CD14-positive monocyte (primary cell): ENCODE measurements at regions not wholly inside any gene's neighbourhood (a gene's known extent, or its start where the extent isn't known, plus 50 kb on each side); places are given as distances from the start of the nearest gene placed in this dataset.

Experiments used
- DNase-seq, 3 donors: peaks; one replicate each; pipeline ENCODE4 v3.0.0-alpha.2; 2011 to 2022
- H2AFZ ChIP-seq: 2 replicates; pipeline ENCODE4 v1.6.0; 2012; ENCODE audit warnings: mild to moderate bottlenecking, low read depth, low read length, inconsistent platforms; ENCODE audit not compliant: insufficient read depth, poor library complexity, severe bottlenecking
- H3K27ac ChIP-seq, 2 donors: 1 replicate in 1 of 2; 2 replicates in 1 of 2; pipeline ENCODE4 v1.5.1; 2012 to 2013; ENCODE audit warnings: low read length in 2 of 2, control low read depth in 1 of 2, inconsistent platforms in 1 of 2, low read depth in 1 of 2, mild to moderate bottlenecking in 1 of 2
- H3K27me3 ChIP-seq, 2 donors: one replicate each; pipeline versions ENCODE4 v1.6.0 to v1.6.1; 2011 to 2013; ENCODE audit warnings: low read length in 2 of 2; ENCODE audit not compliant: control insufficient read depth in 2 of 2, insufficient read depth in 2 of 2
- H3K36me3 ChIP-seq, 2 donors: replicated peaks in 1 of 2; 1 replicate in 1 of 2; 2 replicates in 1 of 2; pipeline versions ENCODE4 v1.5.1 to v1.6.1; 2012 to 2013; ENCODE audit warnings: low read length in 2 of 2, control low read depth in 1 of 2, inconsistent platforms in 1 of 2, mild to moderate bottlenecking in 1 of 2; ENCODE audit not compliant: insufficient read depth in 2 of 2, control insufficient read depth in 1 of 2
- H3K4me1 ChIP-seq, 2 donors: 1 replicate in 1 of 2; 2 replicates in 1 of 2; pipeline versions ENCODE4 v1.5.1 to v1.6.1; 2012 to 2013; ENCODE audit warnings: low read length in 2 of 2, control low read depth in 1 of 2, inconsistent platforms in 1 of 2, mild to moderate bottlenecking in 1 of 2, moderate library complexity in 1 of 2; ENCODE audit not compliant: insufficient read depth in 2 of 2, control insufficient read depth in 1 of 2
- H3K4me2 ChIP-seq: replicated peaks from 2 replicates; pipeline ENCODE3; 2012; ENCODE audit warnings: low read length, moderate library complexity, mild to moderate bottlenecking; ENCODE audit not compliant: poor library complexity, severe bottlenecking; ENCODE audit errors: extremely low read depth
- H3K4me3 ChIP-seq, 3 experiments: fragments of 200-600 bp in 1 of 3; sonication (generic) in 1 of 3; replicated peaks in 1 of 3; 1 replicate in 2 of 3; 2 replicates in 1 of 3; pipeline ENCODE4 v1.5.1; 2011 to 2013; ENCODE audit warnings: low read length in 3 of 3, mild to moderate bottlenecking in 3 of 3, control low read depth in 2 of 3, low read depth in 2 of 3, inconsistent platforms in 1 of 3, moderate library complexity in 1 of 3
- H3K79me2 ChIP-seq: 2 replicates; pipeline ENCODE4 v1.6.0; 2012; ENCODE audit warnings: mild to moderate bottlenecking, control low read depth, inconsistent platforms, low read length, moderate library complexity; ENCODE audit not compliant: insufficient read depth
- H3K9ac ChIP-seq: 2 replicates; pipeline ENCODE4 v1.6.0; 2017; ENCODE audit warnings: low read length, mild to moderate bottlenecking; ENCODE audit not compliant: insufficient read depth, poor library complexity, severe bottlenecking
- H3K9me3 ChIP-seq, 2 donors: replicated peaks in 1 of 2; 1 replicate in 1 of 2; 2 replicates in 1 of 2; pipeline versions ENCODE4 v1.5.1 to v1.6.1; 2012 to 2013; ENCODE audit warnings: low read length in 2 of 2, control low read depth in 1 of 2; ENCODE audit not compliant: control insufficient read depth in 1 of 2, insufficient read depth in 1 of 2
- H4K20me1 ChIP-seq: 2 replicates; pipeline ENCODE4 v1.6.0; 2012; ENCODE audit warnings: mild to moderate bottlenecking, low read length, control low read depth, moderate library complexity; ENCODE audit not compliant: insufficient read depth
- H3K27ac Mint-ChIP-seq, 7 donors: one replicate each; pipeline ENCODE4 v1.8.0; 2020; ENCODE audit warnings: mild to moderate bottlenecking in 7 of 7, mixed read lengths in 7 of 7, moderate library complexity in 6 of 7, inconsistent platforms in 2 of 7
- H3K27me3 Mint-ChIP-seq, 3 donors: one replicate each; pipeline ENCODE4 v1.8.0; 2021 to 2022; ENCODE audit warnings: low read depth in 3 of 3, mild to moderate bottlenecking in 3 of 3, mixed read lengths in 3 of 3, moderate library complexity in 3 of 3, inconsistent platforms in 1 of 3
- H3K36me3 Mint-ChIP-seq, 2 donors: one replicate each; pipeline ENCODE4 v1.8.0; 2020; ENCODE audit warnings: mixed read lengths in 2 of 2, inconsistent platforms in 1 of 2, mild to moderate bottlenecking in 1 of 2
- H3K4me1 Mint-ChIP-seq: one replicate; pipeline ENCODE4 v1.8.0; 2020; ENCODE audit warnings: mild to moderate bottlenecking, mixed read lengths
- H3K4me3 Mint-ChIP-seq, 2 donors: one replicate each; pipeline ENCODE4 v1.8.0; 2020; ENCODE audit warnings: mild to moderate bottlenecking in 2 of 2, mixed read lengths in 2 of 2, moderate library complexity in 1 of 2
- H3K9me3 Mint-ChIP-seq, 7 donors: one replicate each; pipeline ENCODE4 v1.8.0; 2020 to 2022; ENCODE audit warnings: mixed read lengths in 7 of 7, mild to moderate bottlenecking in 6 of 7, moderate library complexity in 6 of 7, inconsistent platforms in 2 of 7
- CTCF ChIP-seq: fragments of 200-600 bp; IDR thresholded peaks from one replicate; pipeline ENCODE4 v1.8.0; 2022; ENCODE audit warnings: antibody characterized with exemption, mild to moderate bottlenecking
- WGBS: methylation state at CpG from one replicate; pipeline ENCODE4 v1.1.5; 2013; ENCODE audit warnings: missing lambda C conversion rate; ENCODE audit not compliant: insufficient coverage; 5-methylcytosine and 5-hydroxymethylcytosine counted together
- intact Hi-C, 2 donors: fragments of 100-400 bp; cut with micrococcal nuclease; formaldehyde crosslinking; loops; one replicate each; pipeline versions ENCODE4 v1.15.0 to v1.15.1; 2023

GRCh38 chr2:173754165-173754564 lies 211.0 kb downstream of the SP3 start:
- H3K36me3 Mint-ChIP-seq = no peaks in the 10 kb centered on the region
- peaks cover 2 to 26% (median 20%) of the 10 kb centered on the region in 3 donors for H3K27me3 Mint-ChIP-seq
- Histone ChIP-seq H3K9me3 (no peaks in the 10 kb centered on the region), H3K79me2 (no peaks in the 10 kb centered on the region), H3K27ac (no peak overlapping the region), H3K4me2 (no peak overlapping the region), H3K36me3 (no peaks in the 10 kb centered on the region), H2AFZ (no peak overlapping the region), H3K4me1 (no peaks in the 10 kb centered on the region), H3K4me3 (no peak overlapping the region), H4K20me1 (no peaks in the 10 kb centered on the region), H3K9ac (no peak overlapping the region), H3K27me3 (peaks cover 3 to 5% of the 10 kb centered on the region in 2 donors)
- no peaks in the 10 kb centered on the region for H3K4me1 Mint-ChIP-seq
- WGBS = 98% methylated on average over 3 of the region's 4 CpGs
- no peak overlapping the region for H3K4me3 Mint-ChIP-seq
- TF ChIP-seq CTCF = no peak
- intact Hi-C loops = no loop called here
- no peaks in the 10 kb centered on the region for H3K9me3 Mint-ChIP-seq
- no peak for DNase-seq
- no peak overlapping the region for H3K27ac Mint-ChIP-seq

- Mint-ChIP-seq H3K27ac (no peak overlapping the region), H3K36me3 (no peaks in the 10 kb centered on the region), H3K4me1 (no peaks in the 10 kb centered on the region), H3K4me3 (no peak overlapping the region), H3K9me3 (peaks cover 0 to 2% (median 0%) of the 10 kb centered on the region in 7 donors), H3K27me3 (peaks cover 2 to 30% (median 20%) of the 10 kb centered on the region in 3 donors)
- no peak overlapping the region for H3K4me2 ChIP-seq
- H3K9me3 ChIP-seq = no peaks in the 10 kb centered on the region
- no peaks in the 10 kb centered on the region for H3K4me1 ChIP-seq
- no peak overlapping the region for H3K27ac ChIP-seq
- peaks cover 3 to 5% of the 10 kb centered on the region in 2 donors for H3K27me3 ChIP-seq
- intact Hi-C loops = no loop called here
- no peaks in the 10 kb centered on the region for H3K79me2 ChIP-seq
- no peaks in the 10 kb centered on the region for H3K36me3 ChIP-seq
- WGBS = 100% methylated on average over 3 of the region's 3 CpGs
- no peak for TF ChIP-seq CTCF
- H2AFZ ChIP-seq = no peak overlapping the region
- H3K9ac ChIP-seq = no peak overlapping the region
- H3K4me3 ChIP-seq = no peak overlapping the region
- H4K20me1 ChIP-seq = no peaks in the 10 kb centered on the region
- no peak for DNase-seq
These were observed 210.3 kb downstream of the SP3 start for GRCh38 chr2:173754837-173755236.
